ELR (cell line): ENCODE measurements at regions not wholly inside any gene's neighbourhood (a gene's known extent, or its start where the extent isn't known, plus 50 kb on each side); places are given as distances from the start of the nearest gene placed in this dataset.

Experiments
- DNase-seq: peaks from one replicate; pipeline ENCODE4 v3.0.0-alpha.2; 2015; ENCODE audit warnings: low read depth

- DNase-seq = no peak
Measured at GRCh38 chr5:176176231-176176630, 62.0 kb upstream of the SIMC1 start.

- no peak for DNase-seq
Measured at GRCh38 chr5:176178789-176179188, 59.4 kb upstream of the SIMC1 start.

DNA sequence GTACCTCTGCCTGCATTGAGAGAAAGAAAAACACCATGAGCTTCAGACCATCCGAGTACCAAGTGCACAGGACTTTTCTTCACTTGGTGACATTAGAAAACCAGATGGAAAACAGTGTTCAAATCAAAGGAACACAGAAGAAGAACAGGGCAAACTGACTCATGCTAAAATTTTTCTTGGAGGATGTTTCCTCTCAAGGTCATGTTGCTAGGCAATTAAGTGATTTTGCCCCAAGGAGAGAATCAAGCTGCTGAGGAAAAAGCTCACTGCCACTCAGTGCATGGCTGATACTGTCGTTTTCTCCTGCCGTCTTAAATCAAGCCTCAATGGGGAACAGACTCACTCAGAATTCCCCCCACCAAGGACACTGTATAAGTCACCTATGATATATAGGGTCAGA lies 57.9 kb upstream of the SIMC1 start:
- no peak for DNase-seq

DNA sequence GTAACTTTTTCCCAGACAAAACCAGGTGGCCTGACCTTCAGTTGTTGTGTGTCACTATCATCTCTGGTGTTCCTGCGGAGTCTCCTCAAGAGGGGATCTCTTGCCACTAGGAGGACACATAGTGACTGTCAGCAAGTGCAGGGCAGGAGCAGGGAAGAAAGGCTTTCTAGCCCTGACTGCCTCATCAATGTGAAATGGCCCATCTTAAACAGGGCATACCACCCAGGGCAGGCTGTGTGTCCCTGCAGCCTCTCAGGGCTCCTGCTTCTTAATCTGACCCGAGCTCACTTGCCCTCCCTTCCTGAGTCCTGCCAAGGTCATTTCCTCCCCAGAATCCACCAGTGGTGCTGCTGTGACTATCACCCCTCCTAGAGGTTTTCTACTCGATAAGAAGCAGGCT lies 57.4 kb upstream of the SIMC1 start:
- DNase-seq = no peak

- no peak for DNase-seq
Measured at GRCh38 chr5:176181271-176181855, 56.9 kb upstream of the SIMC1 start.

DNA sequence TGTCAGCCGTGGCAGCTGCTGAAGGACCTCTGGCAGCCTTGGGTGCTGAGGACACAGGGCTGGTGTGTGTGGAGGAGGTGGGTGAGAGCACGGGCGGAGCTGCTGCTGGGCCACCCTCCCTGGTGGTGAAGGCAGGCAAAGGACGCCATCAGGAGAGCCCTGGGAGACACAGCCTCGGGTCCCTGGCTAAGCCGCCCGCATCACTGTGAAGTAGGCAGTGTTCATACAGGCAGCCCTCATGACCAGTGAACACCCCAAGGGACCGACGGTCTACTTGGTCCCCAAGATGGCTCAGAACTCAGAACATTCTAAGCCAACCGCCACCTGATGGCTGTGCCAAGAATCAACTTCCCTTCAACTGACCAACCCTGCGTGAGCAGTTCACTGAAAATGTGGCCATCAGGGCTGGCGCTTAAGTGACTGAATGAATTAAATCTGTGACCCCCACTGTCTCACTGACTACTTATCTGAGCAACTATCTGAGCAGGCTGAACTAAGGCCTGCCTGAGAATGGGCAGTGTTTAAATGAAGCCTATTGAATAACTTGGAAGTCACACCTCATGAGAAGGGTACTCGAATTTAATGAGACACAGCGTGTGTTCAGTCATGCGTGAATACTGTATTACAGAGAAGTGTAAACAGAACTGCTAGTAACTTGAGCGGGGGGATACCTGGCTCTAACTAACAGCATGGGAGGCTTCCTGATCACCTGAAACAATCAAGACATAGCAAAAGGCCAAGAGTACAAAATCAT lies 54.7 kb upstream of the SIMC1 start:
- DNase-seq = no peak

DNA sequence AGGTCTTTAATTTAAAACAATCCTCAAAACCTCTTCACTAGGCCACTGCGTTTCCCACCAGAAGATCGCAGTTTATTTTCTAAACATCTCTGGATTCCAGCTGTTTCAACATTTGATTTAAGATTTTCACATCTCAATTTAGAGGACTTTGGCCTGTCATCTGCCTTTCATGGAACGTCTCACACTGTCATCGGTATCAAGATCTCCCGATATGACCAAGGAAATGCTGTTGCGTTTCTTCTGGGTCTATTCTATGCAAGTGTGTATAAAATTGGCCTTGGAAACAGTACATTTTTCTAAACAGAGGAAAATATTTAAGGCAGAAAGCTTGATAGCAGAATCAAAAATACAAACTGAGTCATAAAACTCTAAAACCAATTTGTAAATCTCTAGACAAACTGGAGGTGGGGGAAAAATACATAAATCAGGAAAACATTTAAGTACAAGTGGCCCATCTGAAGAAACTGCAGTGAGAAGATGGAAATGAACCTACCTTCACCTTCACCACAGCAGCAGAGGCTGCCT lies 53.6 kb upstream of the SIMC1 start:
- DNase-seq = no peak

- no peak for DNase-seq
Measured at GRCh38 chr5:176185133-176185733, 53.0 kb upstream of the SIMC1 start.

DNA sequence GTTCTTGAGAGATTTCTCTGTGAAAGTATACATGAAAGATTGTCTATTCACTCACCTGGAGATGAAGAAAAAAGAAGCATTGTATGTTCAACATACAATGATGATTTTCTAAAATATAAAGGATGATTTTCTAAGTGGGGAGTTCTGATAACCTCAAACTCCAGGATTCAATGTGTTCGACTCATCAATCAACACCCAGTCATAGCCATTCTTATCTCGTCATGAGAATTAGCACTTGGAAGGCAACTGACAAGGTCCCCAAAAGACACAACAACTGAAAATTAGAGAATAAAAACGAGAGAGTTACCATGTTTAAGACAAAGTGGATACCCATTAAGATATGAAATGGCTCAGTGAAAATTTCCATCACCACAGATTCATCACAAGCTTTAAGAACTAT lies 52.1 kb upstream of the SIMC1 start:
- DNase-seq = no peak

DNA sequence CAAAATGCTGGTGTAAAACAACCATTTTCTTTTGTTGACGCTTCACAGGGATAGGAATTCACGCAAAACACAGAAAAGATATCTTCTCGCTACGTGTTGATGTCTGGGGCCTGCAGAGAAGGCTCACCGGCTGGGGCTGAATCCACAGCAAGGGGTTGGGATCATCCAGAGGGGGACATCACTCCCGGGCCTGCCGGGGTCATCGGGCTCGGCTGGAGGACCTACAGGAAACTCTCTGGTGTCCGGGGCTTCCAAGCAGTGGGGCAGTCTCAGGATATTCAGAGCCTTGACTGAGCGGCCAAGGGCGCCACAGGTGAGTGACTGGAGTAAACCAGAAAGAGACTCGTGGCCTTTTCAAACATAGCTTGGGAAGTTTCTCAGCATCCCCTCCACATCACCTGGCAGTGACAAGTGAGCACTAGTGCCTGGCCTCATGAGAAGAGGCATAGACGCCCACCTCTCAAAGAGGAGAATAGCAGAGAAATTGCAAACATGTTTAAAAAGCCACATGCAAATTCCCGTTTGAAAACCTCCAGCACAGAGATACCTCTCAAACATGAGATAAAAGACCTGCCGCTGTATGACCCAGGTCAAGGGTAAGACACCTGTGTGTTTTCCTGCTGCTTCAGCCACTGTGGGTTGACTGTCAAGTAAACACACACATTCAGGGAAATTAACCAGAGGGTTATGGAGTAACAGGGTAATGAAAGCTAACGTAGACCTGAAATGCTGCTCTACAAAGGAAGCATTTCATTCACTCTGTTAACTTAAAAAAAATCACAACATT lies 50.8 kb upstream of the SIMC1 start:
- DNase-seq = no peak

DNA sequence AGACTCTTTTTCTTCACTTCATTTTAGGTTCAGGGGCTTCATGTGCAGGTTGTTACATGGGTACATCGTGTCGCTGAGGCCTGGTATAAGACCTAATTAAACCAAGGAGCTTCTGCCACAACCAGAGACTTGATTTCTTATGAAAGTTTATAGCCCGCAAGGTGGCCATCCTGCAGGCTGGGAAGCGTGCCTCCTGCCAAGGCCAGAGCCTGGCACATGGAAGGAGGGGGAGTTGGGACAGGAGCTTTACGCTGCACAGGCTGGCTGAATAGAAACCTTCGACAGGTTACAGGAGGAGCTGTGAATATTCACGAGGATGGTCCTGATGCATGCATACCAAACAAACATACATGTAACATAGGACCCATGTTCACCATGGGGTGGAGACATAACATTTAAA lies 50.1 kb upstream of the SIMC1 start:
- DNase-seq = no peak
